ENCODE measurements at regions not wholly inside any gene's neighbourhood (a gene's known extent, or its start where the extent isn't known, plus 50 kb on each side); places are given as distances from the start of the nearest gene placed in this dataset.
"Not testable (repeated sequence)": the region's sequence is repeated elsewhere in the genome, so short reads cannot be mapped to it uniquely, and the experiment has no call there.

GRCh38 chr20:53663521-53663920, 69.9 kb upstream of the ZNF217 start:
- not testable (repeated sequence) for TF ChIP-seq CTCF (IDR thresholded peaks at IDR 0.05 in 4 of 5, conservative IDR thresholded peaks at IDR 0.05 in 1 of 5); POLR2A (IDR thresholded peaks at IDR 0.05)

Measured in gastrocnemius medialis (tissue), 4 donors.